ENCODE measurements at regions not wholly inside any gene's neighbourhood (a gene's known extent, or its start where the extent isn't known, plus 50 kb on each side); places are given as distances from the start of the nearest gene placed in this dataset.

DNA sequence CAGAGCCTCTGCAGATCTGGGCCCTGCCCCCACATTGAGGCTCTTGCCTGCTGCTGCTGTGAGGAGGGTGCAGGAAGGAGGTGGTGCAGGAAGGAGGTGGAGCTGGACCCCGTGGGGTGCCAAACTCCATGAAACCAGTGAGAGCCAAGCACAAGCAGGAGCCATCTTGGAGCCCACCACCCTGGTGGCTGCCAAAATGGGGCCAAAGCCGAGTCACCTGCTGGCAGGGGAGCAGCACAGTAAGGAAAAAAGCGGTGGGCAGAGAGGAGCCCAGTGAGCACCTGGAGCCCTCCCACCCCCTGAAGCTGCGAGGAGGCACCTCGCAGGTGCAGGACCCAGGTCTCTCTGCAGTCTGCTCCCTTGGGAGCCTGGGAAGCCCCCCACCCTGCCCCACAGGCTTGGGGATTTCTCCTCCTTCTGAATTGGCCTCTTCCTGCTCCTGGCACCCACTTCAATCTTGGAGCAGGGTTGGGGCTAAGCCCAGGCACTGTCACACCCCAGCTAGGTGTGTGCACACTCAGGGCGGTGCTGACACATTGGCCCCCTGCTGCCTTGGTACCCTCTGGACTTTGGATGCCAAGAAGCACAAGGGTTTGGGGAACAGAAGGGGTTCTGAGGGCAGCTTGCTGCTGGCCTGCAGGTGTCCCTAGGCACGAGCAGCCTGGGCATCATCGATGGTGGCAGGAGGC, 245.4 kb upstream of the LRRTM4 start:
- TF ChIP-seq, protein P1, sequence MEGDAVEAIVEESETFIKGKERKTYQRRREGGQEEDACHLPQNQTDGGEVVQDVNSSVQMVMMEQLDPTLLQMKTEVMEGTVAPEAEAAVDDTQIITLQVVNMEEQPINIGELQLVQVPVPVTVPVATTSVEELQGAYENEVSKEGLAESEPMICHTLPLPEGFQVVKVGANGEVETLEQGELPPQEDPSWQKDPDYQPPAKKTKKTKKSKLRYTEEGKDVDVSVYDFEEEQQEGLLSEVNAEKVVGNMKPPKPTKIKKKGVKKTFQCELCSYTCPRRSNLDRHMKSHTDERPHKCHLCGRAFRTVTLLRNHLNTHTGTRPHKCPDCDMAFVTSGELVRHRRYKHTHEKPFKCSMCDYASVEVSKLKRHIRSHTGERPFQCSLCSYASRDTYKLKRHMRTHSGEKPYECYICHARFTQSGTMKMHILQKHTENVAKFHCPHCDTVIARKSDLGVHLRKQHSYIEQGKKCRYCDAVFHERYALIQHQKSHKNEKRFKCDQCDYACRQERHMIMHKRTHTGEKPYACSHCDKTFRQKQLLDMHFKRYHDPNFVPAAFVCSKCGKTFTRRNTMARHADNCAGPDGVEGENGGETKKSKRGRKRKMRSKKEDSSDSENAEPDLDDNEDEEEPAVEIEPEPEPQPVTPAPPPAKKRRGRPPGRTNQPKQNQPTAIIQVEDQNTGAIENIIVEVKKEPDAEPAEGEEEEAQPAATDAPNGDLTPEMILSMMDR (IDR thresholded peaks at IDR 0.05) = no peak

DNA sequence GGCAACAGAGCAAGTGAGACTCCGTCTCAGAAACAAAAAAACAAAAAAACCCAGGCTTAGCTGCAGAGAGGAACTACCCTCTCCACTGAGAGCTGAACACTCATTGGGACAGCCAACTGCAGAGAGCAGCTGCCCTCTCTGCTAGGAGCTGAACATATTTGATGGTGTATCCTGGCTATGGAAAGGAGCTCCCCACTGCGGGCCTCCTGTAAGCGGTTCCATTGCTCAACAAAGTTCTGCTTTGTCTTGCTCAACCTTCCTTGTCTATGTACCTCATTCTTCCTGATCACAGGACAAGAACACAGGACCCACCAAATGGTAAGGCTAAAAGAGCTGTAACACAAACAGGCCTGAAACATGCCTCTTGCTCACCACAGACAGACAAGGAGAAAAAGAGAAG, 246.3 kb upstream of the LRRTM4 start:
- TF ChIP-seq, protein P1 (IDR thresholded peaks at IDR 0.05) = no peak

DNA sequence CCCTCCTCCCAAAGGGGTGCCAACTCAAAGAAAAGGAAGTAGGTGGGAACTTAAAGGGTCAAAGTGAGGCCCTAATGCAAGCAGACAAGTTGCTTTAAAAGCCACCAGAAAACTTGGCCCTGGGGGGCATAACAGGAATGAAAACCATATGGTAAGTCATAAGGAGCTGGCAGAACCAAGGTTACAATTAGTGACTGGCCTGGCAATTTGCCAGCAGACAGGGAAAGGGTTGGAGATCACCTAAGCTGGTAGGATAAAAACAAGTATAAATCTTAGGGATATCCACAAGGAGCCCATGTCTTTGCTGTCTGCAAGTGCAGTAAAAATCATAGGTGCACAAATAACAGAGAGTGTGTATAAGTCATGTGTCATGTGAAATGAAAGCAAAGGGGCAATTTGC, 256.7 kb upstream of the LRRTM4 start:
- TF ChIP-seq, protein P1 (IDR thresholded peaks at IDR 0.05) = no peak

DNA sequence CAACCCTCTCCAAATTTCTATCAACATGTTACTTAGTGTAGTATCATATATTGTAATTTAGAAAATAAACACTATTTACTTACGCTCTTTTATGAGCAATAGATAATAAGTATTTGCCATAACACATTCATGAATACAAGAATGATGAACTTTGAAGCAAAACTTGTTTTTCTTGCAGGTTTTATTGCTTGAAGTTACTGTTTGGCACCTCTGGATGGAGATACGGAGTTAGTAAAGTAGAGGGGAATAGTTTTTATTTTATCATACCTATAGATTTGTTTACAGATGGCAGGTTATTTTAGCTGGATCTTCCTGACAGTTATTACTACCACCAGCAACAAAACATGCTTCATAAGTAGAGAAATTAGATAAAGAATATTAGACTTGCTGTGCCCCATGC, 274.2 kb upstream of the LRRTM4 start:
- TF ChIP-seq, protein P1 (IDR thresholded peaks at IDR 0.05) = no peak; the same call in 1 of the 2 replicates

DNA sequence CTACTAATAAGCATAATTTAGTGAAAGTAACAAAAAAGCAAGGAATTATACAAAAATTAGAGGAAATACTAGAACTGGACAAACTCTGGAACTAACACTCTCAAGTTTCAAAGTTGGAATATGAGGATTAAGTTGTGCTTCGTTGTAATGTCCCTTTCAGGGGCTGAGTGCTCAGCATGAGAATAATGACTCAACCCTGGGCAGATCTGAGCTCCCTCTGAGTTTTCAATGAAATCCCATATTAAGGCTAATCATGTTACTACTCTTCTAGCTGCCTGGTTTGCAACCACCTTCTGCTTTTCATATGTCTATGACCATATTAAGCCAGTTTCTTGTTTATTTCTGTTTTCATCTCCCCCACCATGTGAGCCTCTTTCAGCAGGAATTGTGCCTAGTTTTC, 274.9 kb upstream of the LRRTM4 start:
- TF ChIP-seq, protein P1 (IDR thresholded peaks at IDR 0.05) = no peak

DNA sequence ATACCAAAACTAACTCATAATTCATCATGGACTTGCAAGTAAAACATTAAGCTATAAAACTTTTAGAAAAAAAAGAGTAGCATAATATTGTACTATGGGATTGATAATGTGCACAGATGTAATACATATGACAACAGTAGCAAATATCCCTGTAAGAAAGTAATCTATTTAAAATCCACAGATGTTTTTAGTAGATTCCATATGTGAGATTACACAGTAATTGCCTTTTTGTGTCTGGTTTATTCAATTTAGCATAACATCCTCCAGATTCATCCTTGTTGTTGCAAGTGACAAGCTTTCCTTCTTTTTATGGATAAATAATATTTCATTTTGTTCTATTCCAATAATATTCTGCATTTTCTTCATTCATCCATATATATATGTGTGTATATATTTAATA, 278.2 kb upstream of the LRRTM4 start:
- TF ChIP-seq, protein P1 (IDR thresholded peaks at IDR 0.05) = no peak

DNA sequence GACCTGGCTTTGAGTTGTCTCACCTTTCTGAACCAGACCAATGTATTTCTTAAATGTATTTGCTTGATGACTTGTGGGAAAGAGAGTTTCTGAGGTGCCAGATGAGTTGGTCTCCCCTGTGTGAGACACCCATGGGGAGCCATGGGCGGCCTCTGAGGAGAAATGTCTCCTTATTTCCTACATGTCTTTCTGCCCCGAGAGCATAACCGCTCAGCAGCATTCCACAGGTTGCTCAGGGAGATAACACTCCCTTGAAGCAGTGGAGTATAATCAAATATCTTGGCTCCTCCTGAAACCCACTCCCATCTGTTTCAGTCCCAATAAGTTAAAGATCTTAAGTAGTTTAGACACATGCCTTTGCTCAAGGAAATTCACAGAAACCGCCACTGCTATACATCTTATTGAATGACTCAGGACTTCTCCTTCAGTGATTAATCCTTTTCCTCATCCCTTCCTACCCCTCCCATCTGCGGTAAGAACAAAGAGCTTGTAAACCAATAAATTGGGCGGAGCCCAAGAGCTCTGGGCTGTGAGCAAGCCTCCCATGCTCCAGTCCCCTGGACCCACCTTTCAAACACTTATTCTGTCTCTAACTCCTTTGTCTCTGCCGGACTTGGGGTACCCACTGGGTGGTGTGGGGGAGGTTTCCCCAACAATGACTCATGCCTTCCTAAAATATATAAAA, 285.5 kb upstream of the LRRTM4 start:
- TF ChIP-seq, protein P1 (IDR thresholded peaks at IDR 0.05) = no peak

Data from LNCAP (cell line).